ENCODE measurements at regions not wholly inside any gene's neighbourhood (a gene's known extent, or its start where the extent isn't known, plus 50 kb on each side); places are given as distances from the start of the nearest gene placed in this dataset.

- Histone ChIP-seq H4K91ac (ENCODE audit: low read length) (no peak overlapping the region), H3K27me3 (ENCODE audit: control insufficient read depth in 1 of 2, insufficient read depth in 1 of 2, low read length in 2 of 2) (no peaks in the 10 kb centered on the region), H3K9ac (ENCODE audit: low read length) (no peak overlapping the region), H3K18ac (ENCODE audit: low read depth in 1 of 2, low read length in 2 of 2) (no peak overlapping the region), H2AK5ac (ENCODE audit: low read length, severe bottlenecking) (no peak overlapping the region), H3K36me3 (ENCODE audit: control insufficient read depth in 1 of 2, insufficient read depth in 2 of 2, low read depth in 1 of 2, low read length in 2 of 2) (no peaks in the 10 kb centered on the region), H3K79me1 (replicated peaks; ENCODE audit: low read length, poor library complexity, severe bottlenecking) (no peaks in the 10 kb centered on the region), H3K4ac (ENCODE audit: low read depth in 1 of 2, low read length in 2 of 2) (no peak overlapping the region), H3K9me3 (ENCODE audit: control insufficient read depth, low read length) (no peaks in the 10 kb centered on the region), H2BK15ac (ENCODE audit: low read depth, poor library complexity, severe bottlenecking) (no peak overlapping the region), H2BK120ac (ENCODE audit: low read depth, low read length) (no peak overlapping the region), H3K4me1 (ENCODE audit: control insufficient read depth, insufficient read depth, low read depth, low read length) (no peaks in the 10 kb centered on the region), H3K14ac (ENCODE audit: low read length in 2 of 2) (no peak overlapping the region), H3K4me3 (ENCODE audit: insufficient read depth in 1 of 2, low read depth in 1 of 2, low read length in 2 of 2) (no peak overlapping the region), H2AFZ (ENCODE audit: low read depth, low read length) (no peak overlapping the region), H4K8ac (ENCODE audit: low read length) (no peak overlapping the region), H3K27ac (ENCODE audit: low read length, poor library complexity, severe bottlenecking) (no peak overlapping the region), H2BK5ac (ENCODE audit: low read depth, low read length, poor library complexity, severe bottlenecking) (no peak overlapping the region), H3K23ac (ENCODE audit: low read length in 2 of 2) (no peak overlapping the region), H2BK12ac (ENCODE audit: low read length in 2 of 2) (no peak overlapping the region), H3K4me2 (ENCODE audit: low read length, poor library complexity, severe bottlenecking) (no peak overlapping the region)
- DNase-seq: no peak
These were observed 447.3 kb upstream of the CCNG1 start for GRCh38 chr5:162990063-162990462.

- no peak overlapping the region for H4K91ac ChIP-seq (ENCODE audit: low read length)
- H2AFZ ChIP-seq (ENCODE audit: low read depth, low read length): no peak overlapping the region
- H3K36me3 ChIP-seq (ENCODE audit: control insufficient read depth in 1 of 2, insufficient read depth in 2 of 2, low read depth in 1 of 2, low read length in 2 of 2): no peaks in the 10 kb centered on the region
- H3K4ac ChIP-seq (ENCODE audit: low read depth in 1 of 2, low read length in 2 of 2): no peak overlapping the region
- 80% methylated on average over 1 of the region's 2 CpGs for WGBS
- H3K14ac ChIP-seq (ENCODE audit: low read length in 2 of 2): no peak overlapping the region
- H3K27ac ChIP-seq (ENCODE audit: low read length, poor library complexity, severe bottlenecking): no peak overlapping the region
- H3K18ac ChIP-seq (ENCODE audit: low read depth in 1 of 2, low read length in 2 of 2): no peak overlapping the region
- H3K9me3 ChIP-seq (ENCODE audit: control insufficient read depth, low read length): peaks cover 4% of the 10 kb centered on the region
- H3K23ac ChIP-seq (ENCODE audit: low read length in 2 of 2): no peak overlapping the region
- no peak overlapping the region for H2BK12ac ChIP-seq (ENCODE audit: low read length in 2 of 2)
- no peak overlapping the region for H2BK120ac ChIP-seq (ENCODE audit: low read depth, low read length)
- no peaks in the 10 kb centered on the region for H3K27me3 ChIP-seq (ENCODE audit: control insufficient read depth in 1 of 2, insufficient read depth in 1 of 2, low read length in 2 of 2)
- no peak overlapping the region for H3K4me3 ChIP-seq (ENCODE audit: insufficient read depth in 1 of 2, low read depth in 1 of 2, low read length in 2 of 2)
- H3K4me2 ChIP-seq (ENCODE audit: low read length, poor library complexity, severe bottlenecking): no peak overlapping the region
- H3K4me1 ChIP-seq (ENCODE audit: control insufficient read depth, insufficient read depth, low read depth, low read length): no peaks in the 10 kb centered on the region
- no peak overlapping the region for H2BK5ac ChIP-seq (ENCODE audit: low read depth, low read length, poor library complexity, severe bottlenecking)
- H3K79me1 ChIP-seq (replicated peaks; ENCODE audit: low read length, poor library complexity, severe bottlenecking): no peaks in the 10 kb centered on the region
- H4K8ac ChIP-seq (ENCODE audit: low read length): no peak overlapping the region
- DNase-seq: no peak
- H2AK5ac ChIP-seq (ENCODE audit: low read length, severe bottlenecking): no peak overlapping the region
- H3K9ac ChIP-seq (ENCODE audit: low read length): no peak overlapping the region
- no peak overlapping the region for H2BK15ac ChIP-seq (ENCODE audit: low read depth, poor library complexity, severe bottlenecking)
These were observed 446.4 kb upstream of the CCNG1 start for GRCh38 chr5:162990856-162991497.

- H2AK5ac ChIP-seq (ENCODE audit: low read length, severe bottlenecking): no peak overlapping the region
These were observed 441.8 kb upstream of the CCNG1 start for GRCh38 chr5:162995568-162995967.

GRCh38 chr5:162996053-162996452 lies 441.3 kb upstream of the CCNG1 start:
- H2BK15ac ChIP-seq (ENCODE audit: low read depth, poor library complexity, severe bottlenecking): no peak overlapping the region
- no peak overlapping the region for H4K91ac ChIP-seq (ENCODE audit: low read length)
- no peaks in the 10 kb centered on the region for H3K36me3 ChIP-seq (ENCODE audit: control insufficient read depth in 1 of 2, insufficient read depth in 2 of 2, low read depth in 1 of 2, low read length in 2 of 2)
- no peak overlapping the region for H3K27ac ChIP-seq (ENCODE audit: low read length, poor library complexity, severe bottlenecking)
- H3K79me1 ChIP-seq (replicated peaks; ENCODE audit: low read length, poor library complexity, severe bottlenecking): no peaks in the 10 kb centered on the region
- no CpG with 5 or more reads among the region's 1 CpG for WGBS
- H3K4me2 ChIP-seq (ENCODE audit: low read length, poor library complexity, severe bottlenecking): no peak overlapping the region
- H2AK5ac ChIP-seq (ENCODE audit: low read length, severe bottlenecking): no peak overlapping the region
- no peaks in the 10 kb centered on the region for H3K27me3 ChIP-seq (ENCODE audit: control insufficient read depth in 1 of 2, insufficient read depth in 1 of 2, low read length in 2 of 2)
- no peak overlapping the region for H3K14ac ChIP-seq (ENCODE audit: low read length in 2 of 2)
- no peak for DNase-seq
- no peak overlapping the region for H2BK12ac ChIP-seq (ENCODE audit: low read length in 2 of 2)
- H2AFZ ChIP-seq (ENCODE audit: low read depth, low read length): no peak overlapping the region
- H4K8ac ChIP-seq (ENCODE audit: low read length): no peak overlapping the region
- H2BK120ac ChIP-seq (ENCODE audit: low read depth, low read length): no peak overlapping the region
- no peak overlapping the region for H3K4me3 ChIP-seq (ENCODE audit: insufficient read depth in 1 of 2, low read depth in 1 of 2, low read length in 2 of 2)
- H3K4ac ChIP-seq (ENCODE audit: low read depth in 1 of 2, low read length in 2 of 2): no peak overlapping the region
- H2BK5ac ChIP-seq (ENCODE audit: low read depth, low read length, poor library complexity, severe bottlenecking): no peak overlapping the region
- no peak overlapping the region for H3K9ac ChIP-seq (ENCODE audit: low read length)
- no peaks in the 10 kb centered on the region for H3K4me1 ChIP-seq (ENCODE audit: control insufficient read depth, insufficient read depth, low read depth, low read length)
- H3K23ac ChIP-seq (ENCODE audit: low read length in 2 of 2): no peak overlapping the region
- peaks cover 4% of the 10 kb centered on the region for H3K9me3 ChIP-seq (ENCODE audit: control insufficient read depth, low read length)
- H3K18ac ChIP-seq (ENCODE audit: low read depth in 1 of 2, low read length in 2 of 2): no peak overlapping the region

More at GRCh38 chr5:162995568-162995967, 441.8 kb upstream of the CCNG1 start:
- H2BK5ac ChIP-seq (ENCODE audit: low read depth, low read length, poor library complexity, severe bottlenecking): no peak overlapping the region
- H3K4me2 ChIP-seq (ENCODE audit: low read length, poor library complexity, severe bottlenecking): no peak overlapping the region
- 90% methylated on average over 3 of the region's 4 CpGs for WGBS
- H4K8ac ChIP-seq (ENCODE audit: low read length): no peak overlapping the region
- no peak overlapping the region for H3K23ac ChIP-seq (ENCODE audit: low read length in 2 of 2)
- H2BK120ac ChIP-seq (ENCODE audit: low read depth, low read length): no peak overlapping the region
- peaks cover 4% of the 10 kb centered on the region for H3K9me3 ChIP-seq (ENCODE audit: control insufficient read depth, low read length)
- H3K4me1 ChIP-seq (ENCODE audit: control insufficient read depth, insufficient read depth, low read depth, low read length): no peaks in the 10 kb centered on the region
- no peak overlapping the region for H3K27ac ChIP-seq (ENCODE audit: low read length, poor library complexity, severe bottlenecking)
- no peak overlapping the region for H3K18ac ChIP-seq (ENCODE audit: low read depth in 1 of 2, low read length in 2 of 2)
- H3K79me1 ChIP-seq (replicated peaks; ENCODE audit: low read length, poor library complexity, severe bottlenecking): no peaks in the 10 kb centered on the region
- no peak overlapping the region for H3K4me3 ChIP-seq (ENCODE audit: insufficient read depth in 1 of 2, low read depth in 1 of 2, low read length in 2 of 2)
- no peaks in the 10 kb centered on the region for H3K27me3 ChIP-seq (ENCODE audit: control insufficient read depth in 1 of 2, insufficient read depth in 1 of 2, low read length in 2 of 2)
- no peaks in the 10 kb centered on the region for H3K36me3 ChIP-seq (ENCODE audit: control insufficient read depth in 1 of 2, insufficient read depth in 2 of 2, low read depth in 1 of 2, low read length in 2 of 2)
- no peak overlapping the region for H3K14ac ChIP-seq (ENCODE audit: low read length in 2 of 2)
- no peak for DNase-seq
- no peak overlapping the region for H2AFZ ChIP-seq (ENCODE audit: low read depth, low read length)
- no peak overlapping the region for H4K91ac ChIP-seq (ENCODE audit: low read length)
- H2BK12ac ChIP-seq (ENCODE audit: low read length in 2 of 2): no peak overlapping the region
- no peak overlapping the region for H3K4ac ChIP-seq (ENCODE audit: low read depth in 1 of 2, low read length in 2 of 2)
- H2BK15ac ChIP-seq (ENCODE audit: low read depth, poor library complexity, severe bottlenecking): no peak overlapping the region
- no peak overlapping the region for H3K9ac ChIP-seq (ENCODE audit: low read length)
